Naive thymus-derived CD4-positive, alpha-beta T cell (primary cell): ENCODE measurements at regions not wholly inside any gene's neighbourhood (a gene's known extent, or its start where the extent isn't known, plus 50 kb on each side); places are given as distances from the start of the nearest gene placed in this dataset.

Experiments used
- ATAC-seq: fragments of 150-1000 bp; cut with Tn5 transposase; 2 replicates; pipeline ENCODE4 v1.10.0; 2021; ENCODE audit warnings: mild to moderate bottlenecking, moderate library complexity
- CTCF ChIA-PET: fragments of 350-600 bp; sonication (Branson Sonifier 250); formaldehyde crosslinking; loops from one replicate; lab custom pipeline; 2021; ENCODE audit warnings: antibody characterized with exemption; lab: Charles Lee
- POLR2A ChIA-PET: fragments of 350-600 bp; sonication (Branson Sonifier 250); formaldehyde crosslinking; loops from one replicate; lab custom pipeline; 2021; ENCODE audit warnings: antibody characterized with exemption, inconsistent platforms; lab: Charles Lee
- DNase-seq, 9 donors: peaks; one replicate each; pipeline versions ENCODE4 v3.0.0 to v3.0.0-alpha.2; 2020 to 2022; ENCODE audit warnings: mixed read lengths in 1 of 9
- H3K27ac ChIP-seq: one replicate; pipeline ENCODE4 v1.7.0; 2013; ENCODE audit warnings: mild to moderate bottlenecking, low read depth, low read length, moderate library complexity
- H3K27me3 ChIP-seq, 2 donors: one replicate each; pipeline ENCODE4 v1.7.0; 2013; ENCODE audit warnings: low read length in 2 of 2, mild to moderate bottlenecking in 2 of 2, moderate library complexity in 2 of 2; ENCODE audit not compliant: control insufficient read depth in 2 of 2, insufficient read depth in 2 of 2
- H3K36me3 ChIP-seq, 3 experiments: 1 replicate in 2 of 3; 2 replicates in 1 of 3; pipeline ENCODE4 v1.7.0; 2013; ENCODE audit warnings: low read length in 3 of 3, mild to moderate bottlenecking in 3 of 3, moderate library complexity in 1 of 3; ENCODE audit not compliant: insufficient read depth in 3 of 3, control insufficient read depth in 2 of 3
- H3K4me1 ChIP-seq, 2 donors: one replicate each; pipeline ENCODE4 v1.7.0; 2013; ENCODE audit warnings: low read length in 2 of 2, mild to moderate bottlenecking in 2 of 2, moderate library complexity in 1 of 2; ENCODE audit not compliant: control insufficient read depth in 2 of 2, insufficient read depth in 2 of 2
- H3K4me3 ChIP-seq: 2 replicates; pipeline ENCODE4 v1.7.0; 2013; ENCODE audit warnings: mild to moderate bottlenecking, low read length
- H3K9me3 ChIP-seq, 3 experiments: 1 replicate in 2 of 3; 2 replicates in 1 of 3; pipeline ENCODE4 v1.7.0; 2013; ENCODE audit warnings: low read length in 3 of 3; ENCODE audit not compliant: control insufficient read depth in 2 of 3
- H3K27ac Mint-ChIP-seq, 9 donors: one replicate each; pipeline ENCODE4 v1.8.0; 2020 to 2022; ENCODE audit warnings: mixed read lengths in 9 of 9, mild to moderate bottlenecking in 8 of 9, moderate library complexity in 5 of 9, inconsistent platforms in 2 of 9
- H3K27me3 Mint-ChIP-seq, 5 donors: one replicate each; pipeline ENCODE4 v1.8.0; 2021 to 2022; ENCODE audit warnings: mixed read lengths in 5 of 5, mild to moderate bottlenecking in 1 of 5
- H3K36me3 Mint-ChIP-seq, 5 donors: one replicate each; pipeline ENCODE4 v1.8.0; 2020 to 2022; ENCODE audit warnings: mixed read lengths in 5 of 5, mild to moderate bottlenecking in 3 of 5, inconsistent platforms in 1 of 5
- H3K4me1 Mint-ChIP-seq, 7 donors: one replicate each; pipeline ENCODE4 v1.8.0; 2020 to 2022; ENCODE audit warnings: mixed read lengths in 7 of 7, mild to moderate bottlenecking in 3 of 7, inconsistent platforms in 1 of 7
- H3K4me3 Mint-ChIP-seq, 10 donors: one replicate each; pipeline ENCODE4 v1.8.0; 2020 to 2022; ENCODE audit warnings: mild to moderate bottlenecking in 10 of 10, mixed read lengths in 10 of 10, moderate library complexity in 6 of 10, inconsistent platforms in 2 of 10
- H3K9me3 Mint-ChIP-seq, 11 donors: one replicate each; pipeline ENCODE4 v1.8.0; 2020 to 2022; ENCODE audit warnings: mixed read lengths in 11 of 11, mild to moderate bottlenecking in 4 of 11, inconsistent platforms in 1 of 11, moderate library complexity in 1 of 11
- intact Hi-C, 2 donors: fragments of 100-400 bp; cut with micrococcal nuclease; formaldehyde crosslinking; loops; one replicate each; pipeline ENCODE4 v1.15.1; 2023

GRCh38 chr17:54793271-54793670 lies 107.4 kb upstream of the TOM1L1 start:
- intact Hi-C loops = no loop called here
- Mint-ChIP-seq H3K36me3 (no peaks in the 10 kb centered on the region), H3K4me3 (no peak overlapping the region), H3K4me1 (no peaks in the 10 kb centered on the region), H3K27me3 (peaks cover 0 to 7% (median 0%) of the 10 kb centered on the region in 5 donors), H3K27ac (no peak overlapping the region), H3K9me3 (peaks cover 0 to 6% (median 0%) of the 10 kb centered on the region in 11 donors)
- no peaks in the 10 kb centered on the region for H3K4me1 ChIP-seq
- DNase-seq (no peak), ATAC-seq (no peak)
- no peak overlapping the region for H3K4me3 ChIP-seq
- no peaks in the 10 kb centered on the region for H3K9me3 ChIP-seq
- no peaks in the 10 kb centered on the region for H3K36me3 ChIP-seq
- ChIA-PET CTCF (no interaction called here), POLR2A (no interaction called here)
- H3K27me3 ChIP-seq = no peaks in the 10 kb centered on the region
- H3K27ac ChIP-seq = no peak overlapping the region

GRCh38 chr17:54795046-54795445 lies 105.6 kb upstream of the TOM1L1 start:
- POLR2A ChIA-PET = no interaction called here
- intact Hi-C loops = no loop called here
- peaks cover 0 to 7% (median 0%) of the 10 kb centered on the region in 5 donors for H3K27me3 Mint-ChIP-seq
- no peak overlapping the region for H3K4me3 ChIP-seq
- H3K4me1 Mint-ChIP-seq = no peaks in the 10 kb centered on the region
- no peak overlapping the region for H3K27ac ChIP-seq
- no peaks in the 10 kb centered on the region for H3K36me3 Mint-ChIP-seq
- H3K4me1 ChIP-seq = no peaks in the 10 kb centered on the region
- no peak for DNase-seq
- no peak overlapping the region for H3K4me3 Mint-ChIP-seq
- no peaks in the 10 kb centered on the region for H3K27me3 ChIP-seq
- CTCF ChIA-PET = no interaction called here
- peaks cover 0 to 10% (median 4%) of the 10 kb centered on the region in 11 donors for H3K9me3 Mint-ChIP-seq
- no peaks in the 10 kb centered on the region for H3K36me3 ChIP-seq
- H3K27ac Mint-ChIP-seq = no peak overlapping the region
- H3K9me3 ChIP-seq = no peaks in the 10 kb centered on the region
- no peak for ATAC-seq

- no peak overlapping the region for H3K27ac Mint-ChIP-seq
- no peaks in the 10 kb centered on the region for H3K4me1 Mint-ChIP-seq
- ATAC-seq (no peak), DNase-seq (no peak)
- CTCF ChIA-PET = no interaction called here
- Histone ChIP-seq H3K27ac (no peak overlapping the region), H3K9me3 (no peaks in the 10 kb centered on the region), H3K4me3 (no peak overlapping the region), H3K36me3 (no peaks in the 10 kb centered on the region), H3K4me1 (no peaks in the 10 kb centered on the region), H3K27me3 (no peaks in the 10 kb centered on the region)
- POLR2A ChIA-PET = no interaction called here
- peaks cover 0 to 2% (median 0%) of the 10 kb centered on the region in 11 donors for H3K9me3 Mint-ChIP-seq
- intact Hi-C loops = no loop called here
- H3K36me3 Mint-ChIP-seq = no peaks in the 10 kb centered on the region
- H3K4me3 Mint-ChIP-seq = no peak overlapping the region
- peaks cover 0 to 9% (median 5%) of the 10 kb centered on the region in 5 donors for H3K27me3 Mint-ChIP-seq
Observed at GRCh38 chr17:54807331-54807730, 93.3 kb upstream of the TOM1L1 start.

DNA sequence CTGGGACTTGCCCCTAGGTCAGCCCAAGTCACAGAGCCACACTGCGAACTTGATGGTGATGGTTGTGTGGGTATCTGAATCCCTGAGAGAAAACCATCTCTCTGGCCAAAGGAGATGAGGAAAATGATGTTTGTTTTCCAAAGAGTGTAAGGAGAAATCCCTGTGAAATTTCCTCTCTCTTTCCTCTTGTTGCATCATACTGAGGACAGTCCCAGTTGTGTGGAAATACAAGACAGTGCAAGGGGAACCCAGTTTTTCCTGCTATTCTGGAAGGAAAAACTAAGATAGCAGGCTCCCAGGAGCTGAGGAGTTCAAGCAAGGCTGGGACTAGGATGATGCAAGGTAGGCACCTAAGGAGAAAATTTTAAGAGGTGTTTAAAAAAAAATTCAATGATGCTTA lies 86.8 kb upstream of the TOM1L1 start:
- H3K9me3 ChIP-seq = no peaks in the 10 kb centered on the region
- no peaks in the 10 kb centered on the region for H3K36me3 Mint-ChIP-seq
- peaks cover 0 to 17% (median 4%) of the 10 kb centered on the region in 5 donors for H3K27me3 Mint-ChIP-seq
- ChIA-PET CTCF (no interaction called here), POLR2A (no interaction called here)
- H3K4me1 ChIP-seq = no peaks in the 10 kb centered on the region
- H3K27ac Mint-ChIP-seq = no peak overlapping the region
- ATAC-seq (no peak), DNase-seq (no peak)
- H3K27ac ChIP-seq = no peak overlapping the region
- no peaks in the 10 kb centered on the region for H3K36me3 ChIP-seq
- no peak overlapping the region for H3K4me3 Mint-ChIP-seq
- intact Hi-C loops = no loop called here
- no peaks in the 10 kb centered on the region for H3K4me1 Mint-ChIP-seq
- H3K4me3 ChIP-seq = no peak overlapping the region
- peaks cover 0 to 4% (median 0%) of the 10 kb centered on the region in 11 donors for H3K9me3 Mint-ChIP-seq
- H3K27me3 ChIP-seq = no peaks in the 10 kb centered on the region

GRCh38 chr17:54814371-54814770 lies 86.3 kb upstream of the TOM1L1 start:
- no peaks in the 10 kb centered on the region for H3K9me3 ChIP-seq
- ATAC-seq (no peak), DNase-seq (no peak)
- Mint-ChIP-seq H3K9me3 (peaks cover 0 to 4% (median 0%) of the 10 kb centered on the region in 11 donors), H3K4me3 (no peak overlapping the region), H3K4me1 (no peaks in the 10 kb centered on the region), H3K27me3 (peaks cover 0 to 16% (median 4%) of the 10 kb centered on the region in 5 donors), H3K36me3 (no peaks in the 10 kb centered on the region), H3K27ac (no peak overlapping the region)
- intact Hi-C loops = no loop called here
- H3K36me3 ChIP-seq = no peaks in the 10 kb centered on the region
- H3K4me1 ChIP-seq = no peaks in the 10 kb centered on the region
- H3K27ac ChIP-seq = no peak overlapping the region
- ChIA-PET CTCF (no interaction called here), POLR2A (no interaction called here)
- no peak overlapping the region for H3K4me3 ChIP-seq
- no peaks in the 10 kb centered on the region for H3K27me3 ChIP-seq

DNA sequence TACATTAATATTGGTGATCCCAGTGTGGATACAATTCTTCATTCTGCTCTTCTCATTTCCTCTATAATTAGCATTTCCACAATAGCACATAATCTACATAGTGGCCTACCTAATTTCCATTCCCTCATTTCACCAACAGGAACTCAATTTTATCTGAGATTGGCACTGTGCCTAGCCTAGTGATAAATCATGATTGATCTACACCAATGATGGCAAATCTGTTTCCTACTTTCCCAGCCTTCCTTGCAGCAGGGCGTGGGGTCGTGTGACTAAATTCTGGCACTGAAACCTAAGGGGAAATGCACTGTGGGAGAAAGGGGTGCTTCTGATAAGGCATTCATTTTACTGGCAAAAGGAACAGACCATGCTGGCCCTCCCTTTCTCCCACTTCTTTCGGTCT lies 66.6 kb upstream of the TOM1L1 start:
- Histone ChIP-seq H3K27me3 (no peaks in the 10 kb centered on the region), H3K4me3 (no peak overlapping the region), H3K9me3 (peaks cover 0 to 5% (median 0%) of the 10 kb centered on the region in 3 experiments), H3K36me3 (no peaks in the 10 kb centered on the region), H3K27ac (no peak overlapping the region), H3K4me1 (no peaks in the 10 kb centered on the region)
- intact Hi-C loops = no loop called here
- no peaks in the 10 kb centered on the region for H3K36me3 Mint-ChIP-seq
- DNase-seq (no peak), ATAC-seq (no peak)
- ChIA-PET CTCF (no interaction called here), POLR2A (no interaction called here)
- peaks cover 0 to 4% (median 0%) of the 10 kb centered on the region in 11 donors for H3K9me3 Mint-ChIP-seq
- no peak overlapping the region for H3K27ac Mint-ChIP-seq
- H3K4me1 Mint-ChIP-seq = no peaks in the 10 kb centered on the region
- H3K27me3 Mint-ChIP-seq = peaks cover 0 to 13% (median 4%) of the 10 kb centered on the region in 5 donors
- no peak overlapping the region for H3K4me3 Mint-ChIP-seq

- H3K9me3 ChIP-seq = peaks cover 0 to 5% (median 0%) of the 10 kb centered on the region in 3 experiments
- CTCF ChIA-PET = no interaction called here
- H3K4me3 Mint-ChIP-seq = no peak overlapping the region
- H3K4me3 ChIP-seq = no peak overlapping the region
- POLR2A ChIA-PET = no interaction called here
- peaks cover 0 to 4% (median 0%) of the 10 kb centered on the region in 11 donors for H3K9me3 Mint-ChIP-seq
- ATAC-seq = no peak
- H3K27ac ChIP-seq = no peak overlapping the region
- H3K27me3 ChIP-seq = no peaks in the 10 kb centered on the region
- H3K4me1 ChIP-seq = no peaks in the 10 kb centered on the region
- H3K27me3 Mint-ChIP-seq = peaks cover 0 to 13% (median 4%) of the 10 kb centered on the region in 5 donors
- H3K36me3 Mint-ChIP-seq = no peaks in the 10 kb centered on the region
- no peak overlapping the region for H3K27ac Mint-ChIP-seq
- DNase-seq = no peak
- H3K4me1 Mint-ChIP-seq = no peaks in the 10 kb centered on the region
- intact Hi-C loops = no loop called here
- no peaks in the 10 kb centered on the region for H3K36me3 ChIP-seq
Observed at GRCh38 chr17:54835015-54835414, 65.6 kb upstream of the TOM1L1 start.
